Adrenal gland (tissue), 5 donors: ENCODE measurements at regions not wholly inside any gene's neighbourhood (a gene's known extent, or its start where the extent isn't known, plus 50 kb on each side); places are given as distances from the start of the nearest gene placed in this dataset.

ENCODE experiments used
- CTCF ChIP-seq, 6 experiments: fragments of 450-650 bp in 4 of 6; fragments of 200-600 bp in 2 of 6; sonication (generic) in 1 of 6; IDR thresholded peaks; 1 replicate in 5 of 6; 2 replicates in 1 of 6; pipeline versions ENCODE4 v1.5.1 to v1.8.0; 2016 to 2021; ENCODE audit warnings: antibody characterized with exemption in 6 of 6, mild to moderate bottlenecking in 2 of 6, moderate library complexity in 1 of 6
- POLR2A ChIP-seq, 2 donors: fragments of 450-650 bp; IDR thresholded peaks; one replicate each; pipeline ENCODE4 v1.6.1; 2017; ENCODE audit warnings: antibody characterized with exemption in 2 of 2, mild to moderate bottlenecking in 2 of 2, moderate library complexity in 1 of 2
- donor health status: DM: no; HTN: no; CAD: no.

- TF ChIP-seq CTCF (IDR thresholded peaks at IDR 0.05) (no peak), POLR2A (IDR thresholded peaks at IDR 0.05) (no peak)
Observed at GRCh38 chr3:106826791-106827311, 550.4 kb upstream of the CCDC54 start.
